GM13976 (cell line): ENCODE measurements at regions not wholly inside any gene's neighbourhood (a gene's known extent, or its start where the extent isn't known, plus 50 kb on each side); places are given as distances from the start of the nearest gene placed in this dataset.

ENCODE experiments used
- DNase-seq: peaks from one replicate; pipeline ENCODE4 v3.0.0; 2012; ENCODE audit warnings: low spot score
- CTCF ChIP-seq: IDR thresholded peaks from 2 replicates; pipeline ENCODE4 v1.5.1; 2012; ENCODE audit warnings: borderline replicate concordance, mild to moderate bottlenecking; ENCODE audit not compliant: insufficient read depth; ENCODE audit errors: extremely low read depth, missing control alignments, control extremely low read depth
- in situ Hi-C: fragments of 300-500 bp; cut with MboI; formaldehyde crosslinking; loops from one replicate; pipeline ENCODE4 v1.12.0; 2022; ENCODE audit warnings: low sequenced_read_pairs, mixed read lengths, inconsistent platforms; ENCODE audit not compliant: unreplicated experiment

GRCh38 chr6:1027109-1027794 is 284.6 kb upstream of the FOXQ1 start:
- TF ChIP-seq CTCF = no peak
- no peak for DNase-seq
- in situ Hi-C loops = no loop called here

- TF ChIP-seq CTCF = no peak
- no peak for DNase-seq
- in situ Hi-C loops = no loop called here
These were observed 286.1 kb upstream of the FOXQ1 start for GRCh38 chr6:1025821-1026220.

- TF ChIP-seq CTCF = no peak
- DNase-seq = no peak
- in situ Hi-C loops = no loop called here
These were observed 287.3 kb upstream of the FOXQ1 start for GRCh38 chr6:1024587-1024986.

GRCh38 chr6:1024161-1024560 is 287.7 kb upstream of the FOXQ1 start:
- TF ChIP-seq CTCF = no peak
- no peak for DNase-seq
- in situ Hi-C loops = no loop called here

- no peak for DNase-seq
- no peak for TF ChIP-seq CTCF
- in situ Hi-C loops = no loop called here
These were observed 288.7 kb upstream of the FOXQ1 start for GRCh38 chr6:1023229-1023628.

GRCh38 chr6:1022719-1023118 is 289.2 kb upstream of the FOXQ1 start:
- DNase-seq = no peak
- in situ Hi-C loops = no loop called here
- TF ChIP-seq CTCF = no peak
